ENCODE measurements at regions not wholly inside any gene's neighbourhood (a gene's known extent, or its start where the extent isn't known, plus 50 kb on each side); places are given as distances from the start of the nearest gene placed in this dataset.

DNA sequence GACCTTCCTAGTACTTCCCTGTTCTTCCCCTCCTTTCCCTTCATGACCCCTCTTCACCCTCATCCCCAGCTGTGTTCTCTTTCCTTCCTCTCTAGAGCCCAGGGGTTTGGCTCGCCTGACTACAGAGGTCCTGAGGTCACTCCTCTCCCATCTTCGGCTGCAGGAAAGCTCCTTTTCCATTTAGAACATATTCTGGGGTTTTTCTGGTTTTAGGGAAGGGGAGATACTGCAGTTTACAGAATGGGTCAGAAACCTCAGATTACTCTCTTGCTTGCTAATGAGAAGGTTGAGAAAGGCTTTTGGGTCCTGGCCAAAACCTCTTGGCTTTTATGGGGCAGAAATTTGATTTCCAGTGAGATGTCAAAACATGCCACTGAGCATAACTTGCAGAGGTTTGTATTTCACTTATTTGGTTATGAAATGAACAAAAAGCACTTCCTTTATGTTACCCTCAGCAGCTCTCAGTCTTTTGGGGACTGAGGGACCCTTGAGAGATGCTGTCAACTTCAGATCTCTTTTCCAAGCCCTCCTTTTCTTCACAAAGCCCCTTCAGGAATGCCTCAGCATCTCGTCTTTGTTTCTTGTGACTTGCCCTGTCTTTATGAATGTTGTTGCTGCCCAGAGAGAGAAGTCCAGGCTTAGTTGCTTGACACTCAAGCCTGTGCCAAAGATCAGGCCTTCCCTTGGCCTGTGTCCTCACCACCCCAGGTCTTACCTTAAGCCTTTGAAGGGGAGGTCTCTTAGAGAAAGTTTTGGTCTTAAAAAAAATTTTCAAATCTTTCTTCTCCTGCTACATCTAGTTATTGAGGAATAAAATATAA, 121.7 kb upstream of the TPM1 start:
- no peak for DNase-seq (ENCODE audit: low read depth in 2 of 3, low spot score in 2 of 3)

DNA sequence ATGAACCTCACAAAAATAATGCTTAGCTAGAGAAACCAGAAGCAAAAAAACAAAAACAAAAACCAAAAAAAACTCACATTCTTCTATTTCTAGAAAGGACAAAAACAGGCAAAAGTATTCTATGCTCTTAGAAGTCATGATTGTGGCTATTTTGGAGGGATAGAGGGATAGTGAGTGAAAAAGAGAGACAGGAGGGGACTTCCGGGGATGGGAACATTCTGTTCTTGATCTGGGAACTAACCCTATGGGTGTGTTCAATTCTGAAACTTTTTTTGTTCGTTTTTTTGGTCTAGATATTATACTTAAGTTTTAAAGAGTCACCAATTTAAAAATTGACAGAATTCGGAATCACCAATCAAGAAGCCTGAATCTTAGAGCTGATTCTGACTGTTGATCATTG, 120.0 kb upstream of the TPM1 start:
- DNase-seq (ENCODE audit: low read depth in 2 of 3, low spot score in 2 of 3) = no peak

DNA sequence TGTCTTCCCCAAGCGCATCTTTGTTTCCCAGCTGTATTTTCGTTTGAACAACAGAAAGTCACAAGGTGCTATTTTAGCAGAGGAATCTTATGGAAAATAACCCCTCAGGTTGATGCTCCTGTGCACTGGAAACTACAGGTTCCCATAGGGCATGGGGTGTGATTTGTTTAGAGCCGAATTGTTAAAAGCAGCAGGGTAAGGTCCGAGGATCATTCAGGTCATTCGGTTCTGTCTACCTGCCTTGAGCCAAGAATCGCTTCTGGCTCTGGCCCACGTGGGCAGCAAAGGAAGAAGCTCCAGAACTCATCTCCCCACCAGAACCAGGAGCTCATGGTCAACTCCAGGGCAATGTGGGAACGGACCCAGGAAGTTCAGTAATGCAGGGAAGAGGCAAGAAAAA, 116.7 kb upstream of the TPM1 start:
- DNase-seq (ENCODE audit: low read depth in 2 of 3, low spot score in 2 of 3) = no peak

DNA sequence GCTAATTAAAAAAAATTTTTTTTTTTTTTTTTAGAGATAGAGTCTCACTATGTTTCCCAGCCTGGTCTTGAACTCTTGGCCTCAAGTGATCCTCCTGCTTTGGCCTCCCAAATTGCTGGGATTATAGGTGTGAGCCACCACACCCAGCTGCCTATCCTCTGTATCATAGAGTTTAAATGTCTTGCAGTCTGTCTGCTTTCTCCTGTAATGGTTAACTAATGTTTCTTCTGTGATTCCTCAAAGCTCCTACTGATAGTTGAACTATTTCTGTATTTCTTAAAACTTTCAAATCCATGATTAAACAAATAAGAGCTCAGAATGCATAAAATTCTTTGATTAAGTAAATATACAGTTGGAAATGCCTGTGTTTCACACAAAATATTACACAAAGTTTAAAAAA, 115.4 kb upstream of the TPM1 start:
- DNase-seq (ENCODE audit: low read depth in 2 of 3, low spot score in 2 of 3) = no peak

DNA sequence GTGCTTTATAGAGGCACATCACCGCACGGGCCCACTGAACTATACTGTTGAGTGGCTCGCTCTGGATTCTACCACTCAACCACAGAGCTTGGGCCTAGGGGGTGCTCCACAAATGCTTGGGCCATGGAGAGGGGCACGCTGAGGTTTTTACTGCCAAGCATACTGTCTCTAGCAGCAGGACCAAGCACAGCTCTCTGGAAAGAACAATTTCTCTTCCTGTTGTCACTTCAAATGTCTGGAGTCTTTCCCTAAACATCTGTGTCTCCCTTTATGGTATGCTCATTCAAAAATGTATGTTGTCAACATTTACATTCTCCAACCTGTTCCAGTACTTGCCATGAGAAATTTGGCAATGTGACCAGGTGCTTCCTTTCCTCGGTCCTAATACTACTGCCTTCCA, 114.7 kb upstream of the TPM1 start:
- DNase-seq (ENCODE audit: low read depth in 2 of 3, low spot score in 2 of 3) = no peak

DNA sequence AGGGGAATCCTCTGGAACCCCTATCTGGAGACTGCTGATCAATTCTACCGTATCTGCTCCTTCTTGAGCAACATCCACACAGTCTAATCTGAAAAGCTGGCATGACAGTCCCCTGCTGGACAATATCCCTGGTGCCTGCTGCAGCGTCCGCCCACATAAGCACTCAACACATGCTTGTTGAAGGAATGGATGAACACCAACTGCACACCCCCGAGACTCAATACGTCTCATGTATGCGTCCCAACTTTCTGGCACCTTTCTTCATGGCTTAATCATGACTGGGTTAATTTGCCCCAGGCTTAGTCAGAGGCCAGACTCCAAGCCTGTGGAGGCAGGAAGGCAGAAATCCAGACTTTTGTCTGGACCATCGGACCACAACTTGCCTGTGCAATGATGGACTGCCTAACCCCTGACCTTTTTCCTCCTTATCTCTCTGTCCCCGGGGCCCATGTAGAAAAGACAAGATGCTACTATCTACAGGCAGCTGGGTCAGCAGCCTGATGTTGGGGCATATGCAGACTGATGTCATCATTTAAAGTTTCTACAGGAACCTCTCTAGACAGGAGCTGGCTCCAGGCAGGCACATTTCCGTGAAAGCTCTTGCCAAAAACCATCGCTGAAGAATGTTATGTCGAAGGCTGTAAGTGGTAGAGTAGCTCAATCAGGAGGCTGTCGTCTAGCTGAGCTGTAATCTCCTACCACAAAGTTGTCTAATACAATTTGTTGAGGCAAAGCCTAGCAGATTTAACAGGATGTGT, 114.1 kb upstream of the TPM1 start:
- no peak for DNase-seq (ENCODE audit: low read depth in 2 of 3, low spot score in 2 of 3)

DNA sequence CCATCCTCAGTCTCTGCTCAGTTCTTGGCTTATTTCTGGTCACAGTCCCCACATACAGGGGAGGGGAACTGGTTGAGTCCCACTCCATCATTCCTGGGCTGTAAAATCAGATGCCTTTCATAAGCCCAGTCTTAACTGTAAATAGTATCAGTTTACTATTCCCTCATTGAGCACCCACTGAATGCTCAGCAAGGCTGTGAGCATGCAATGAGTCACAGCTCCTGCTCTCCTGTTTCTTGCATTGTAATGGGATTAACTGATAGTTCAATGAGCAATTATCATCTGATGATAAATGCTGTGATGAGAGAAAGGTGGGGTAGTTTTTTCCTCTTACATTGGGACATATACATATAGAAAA, 113.6 kb upstream of the TPM1 start:
- no peak for DNase-seq (ENCODE audit: low read depth in 2 of 3, low spot score in 2 of 3)

DNA sequence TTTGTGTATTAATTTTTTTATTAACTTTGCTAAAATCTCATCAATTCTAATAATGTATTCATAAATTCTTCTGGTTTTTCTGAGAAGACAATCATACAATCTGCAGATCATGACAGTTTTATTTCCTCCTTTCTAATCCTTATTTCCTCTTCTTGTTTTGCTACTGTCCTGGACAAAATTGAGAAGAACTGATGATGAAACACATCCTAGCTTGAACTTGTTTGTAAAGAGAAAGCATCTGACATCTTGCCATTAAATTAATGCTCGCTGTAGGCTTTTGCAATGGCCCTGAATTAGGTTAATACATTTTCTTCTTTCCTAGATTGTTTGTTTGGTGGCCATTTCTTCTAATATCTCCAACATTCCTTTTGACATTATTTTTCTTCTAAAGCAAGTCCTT, 110.9 kb upstream of the TPM1 start:
- no peak for DNase-seq (ENCODE audit: low read depth in 2 of 3, low spot score in 2 of 3)

DNA sequence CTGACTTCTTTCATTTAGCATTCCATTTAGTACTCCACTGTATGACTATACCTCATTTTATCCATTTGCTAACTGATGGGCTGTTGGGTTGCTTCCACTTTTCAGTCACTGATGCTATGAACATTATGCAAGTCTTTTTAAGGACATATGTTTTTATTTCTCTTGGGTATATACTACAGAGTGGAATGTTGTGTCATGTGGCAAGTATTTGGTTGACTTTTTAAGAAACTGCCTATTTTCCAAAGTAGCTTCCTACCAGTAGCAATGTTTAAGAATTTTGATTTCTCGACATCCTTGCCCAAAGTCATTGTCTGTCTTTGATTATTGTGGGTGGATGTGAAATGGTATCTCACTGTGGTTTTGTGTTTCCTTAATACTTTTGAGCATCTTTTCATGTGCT, 110.1 kb upstream of the TPM1 start:
- no peak for DNase-seq (ENCODE audit: low read depth in 2 of 3, low spot score in 2 of 3)

DNA sequence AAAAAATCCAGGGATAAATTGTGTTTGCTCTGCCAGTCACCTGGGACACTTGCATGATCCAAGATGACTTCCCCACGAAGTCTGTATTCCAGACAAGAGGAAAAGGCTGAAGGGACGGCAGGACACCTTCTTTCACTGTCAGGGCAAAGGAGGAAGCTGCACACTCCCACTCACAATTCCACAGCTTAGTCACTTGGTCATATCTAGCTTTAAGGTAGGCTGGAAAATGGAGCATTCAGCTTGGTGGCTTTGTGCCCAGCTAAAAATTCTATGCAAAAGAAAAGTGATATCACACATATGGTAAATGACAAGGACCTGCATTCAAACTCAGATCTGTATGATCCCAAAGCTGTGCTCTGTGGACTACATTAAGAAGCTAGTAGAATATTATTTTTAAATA, 109.2 kb upstream of the TPM1 start:
- DNase-seq (ENCODE audit: low read depth in 2 of 3, low spot score in 2 of 3) = no peak

DNA sequence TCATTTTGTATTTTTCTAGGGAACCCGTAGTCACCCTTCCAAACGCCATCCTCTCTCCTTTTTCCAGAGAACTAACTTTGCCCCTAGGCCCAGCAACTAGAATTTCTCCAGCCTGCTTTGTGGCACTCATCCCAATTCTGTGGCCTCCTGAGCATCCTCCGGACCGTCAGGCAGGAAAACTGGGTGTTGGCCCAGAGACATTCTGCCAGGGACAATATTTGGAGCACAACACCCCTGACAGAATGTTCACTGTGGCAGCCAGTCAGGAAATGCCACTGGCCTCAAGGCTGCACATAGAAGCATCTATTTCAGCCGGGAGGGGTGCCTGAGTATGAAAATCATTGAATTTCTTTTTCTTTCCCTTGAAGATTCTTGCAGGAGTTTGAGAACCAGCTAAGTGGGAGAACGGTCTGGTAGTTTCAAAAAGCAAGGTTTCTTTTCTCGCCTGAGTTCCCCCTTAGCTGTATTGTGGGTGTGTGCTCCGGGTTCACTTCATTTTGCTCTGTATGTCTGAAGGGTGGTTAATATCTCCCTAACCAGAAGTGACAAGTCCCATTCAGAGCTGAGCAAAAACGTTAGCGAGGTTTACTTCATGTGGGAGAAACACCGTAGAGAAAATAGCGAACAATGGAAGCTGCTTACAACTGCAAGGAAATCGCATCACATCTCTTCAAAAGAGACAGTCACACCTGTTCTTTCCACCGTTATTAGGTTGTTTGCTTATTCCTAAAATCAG, 108.1 kb upstream of the TPM1 start:
- no peak for DNase-seq (ENCODE audit: low read depth in 2 of 3, low spot score in 2 of 3)

DNA sequence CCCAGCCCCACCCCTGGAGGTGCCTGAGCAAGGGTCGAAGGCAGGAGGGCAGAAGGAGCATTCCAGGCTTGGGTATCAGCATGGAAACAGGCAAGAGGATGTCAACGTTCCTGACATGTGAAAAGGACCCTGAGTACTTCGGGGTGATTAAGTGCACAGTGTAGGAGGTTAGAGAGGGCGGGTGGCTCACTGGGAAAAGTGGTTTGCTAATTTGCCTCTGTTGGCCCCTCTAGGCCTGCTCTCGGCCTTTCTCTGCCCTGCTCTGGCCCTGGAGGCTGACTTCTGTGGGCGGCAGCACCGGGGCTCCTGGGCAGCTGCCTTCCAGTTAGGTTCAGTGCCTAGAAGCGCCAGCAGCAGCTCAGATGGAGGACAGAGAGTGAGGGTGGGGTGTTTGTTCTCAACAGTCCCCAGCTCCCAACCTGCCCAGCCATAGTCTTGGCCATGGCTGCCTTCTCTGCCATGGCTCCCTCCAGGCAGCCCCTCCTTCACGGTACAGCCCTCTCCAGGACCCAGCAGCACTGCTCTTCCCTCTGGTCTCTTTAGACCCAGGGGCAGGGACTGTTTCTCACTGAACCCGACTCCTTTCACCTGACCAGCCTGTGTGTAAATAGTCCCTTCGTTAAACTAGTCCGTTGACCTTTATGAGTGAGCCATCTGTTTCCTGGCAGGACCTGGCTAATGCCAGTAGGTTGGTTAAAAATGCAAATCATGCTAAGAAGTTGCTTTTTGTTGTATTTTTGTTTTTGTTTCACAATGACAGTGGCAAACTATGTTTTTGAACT, 107.1 kb upstream of the TPM1 start:
- no peak for DNase-seq (ENCODE audit: low read depth in 2 of 3, low spot score in 2 of 3)

DNA sequence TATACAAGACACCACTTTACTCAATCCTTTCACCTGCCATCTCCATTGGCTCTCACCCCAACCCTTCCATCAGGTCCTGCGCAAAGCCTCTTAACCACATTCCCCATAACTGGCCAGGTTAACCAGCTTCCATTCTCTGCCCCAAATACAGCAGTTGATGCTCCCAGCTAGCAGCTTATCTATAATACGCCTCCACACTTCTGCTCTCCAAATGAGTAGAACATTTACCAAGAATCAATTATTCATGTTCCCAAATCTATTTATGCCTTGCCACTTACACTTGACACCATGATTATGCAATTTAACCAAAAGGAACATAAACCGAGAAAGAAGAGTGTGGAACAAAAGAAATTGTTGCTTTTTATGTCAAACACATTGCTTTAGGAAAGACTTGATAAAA, 103.7 kb upstream of the TPM1 start:
- DNase-seq (ENCODE audit: low read depth in 2 of 3, low spot score in 2 of 3) = no peak

DNA sequence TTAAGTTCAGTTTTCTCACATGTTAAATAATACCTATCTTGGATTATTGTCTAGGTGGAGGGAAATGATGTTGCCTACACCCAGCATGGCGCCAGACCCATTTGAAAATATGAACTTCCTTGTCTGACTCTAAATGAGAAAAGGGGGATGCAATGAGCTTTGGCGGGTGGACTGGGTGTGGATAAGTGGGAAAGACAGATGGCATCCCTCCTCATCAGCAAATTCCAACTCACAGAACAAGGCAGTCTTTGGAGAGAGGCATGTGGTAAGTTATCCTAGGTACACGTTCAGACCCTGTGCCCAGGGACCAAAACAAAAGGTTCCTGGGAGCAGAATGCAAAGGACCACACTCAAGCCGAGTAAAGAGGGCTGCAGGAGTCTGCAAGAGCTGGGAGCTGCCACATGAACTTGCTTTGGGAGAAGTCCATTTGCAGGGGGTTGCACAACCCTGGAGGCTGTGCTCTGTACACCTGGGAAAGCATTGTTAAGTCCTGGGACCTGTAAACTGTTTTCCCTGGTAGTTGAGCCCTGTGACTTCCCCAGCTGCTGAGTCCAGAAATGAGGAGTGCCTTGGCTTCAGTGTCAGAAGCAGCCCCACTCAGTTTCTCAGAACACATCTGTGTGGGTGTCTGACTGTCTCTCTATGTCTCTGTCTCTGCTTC, 102.3 kb upstream of the TPM1 start:
- no peak for DNase-seq (ENCODE audit: low read depth in 2 of 3, low spot score in 2 of 3)

DNA sequence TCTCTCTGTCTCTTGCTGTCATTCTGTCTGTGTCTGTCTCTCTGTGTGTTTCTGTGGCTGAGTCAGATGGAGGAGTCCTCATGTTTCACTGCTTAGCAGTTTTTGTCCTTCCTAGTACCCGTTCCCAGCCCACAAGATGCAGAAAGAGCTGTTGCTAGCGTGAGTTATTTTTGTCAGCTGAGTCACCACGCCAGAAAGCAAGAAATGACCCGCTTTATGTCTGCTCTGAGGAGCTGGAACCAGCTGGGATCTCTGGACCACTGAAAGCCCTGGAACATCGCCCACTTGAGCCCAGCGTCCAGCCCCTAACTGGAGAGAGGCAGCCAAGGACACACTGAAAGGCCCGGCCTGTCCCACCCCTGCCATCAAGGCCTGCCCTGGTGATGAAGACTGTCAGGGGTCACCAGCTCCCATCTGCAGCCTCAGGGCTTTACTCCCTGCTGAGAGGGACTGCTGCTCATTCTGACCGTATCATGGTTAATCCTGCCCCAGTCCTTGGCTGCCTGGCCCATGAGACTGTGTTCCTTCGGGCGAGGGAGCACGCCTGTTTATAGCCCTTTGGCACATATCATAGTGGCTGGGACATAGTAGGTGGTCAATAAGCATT, 101.7 kb upstream of the TPM1 start:
- DNase-seq (ENCODE audit: low read depth in 2 of 3, low spot score in 2 of 3) = no peak

DNA sequence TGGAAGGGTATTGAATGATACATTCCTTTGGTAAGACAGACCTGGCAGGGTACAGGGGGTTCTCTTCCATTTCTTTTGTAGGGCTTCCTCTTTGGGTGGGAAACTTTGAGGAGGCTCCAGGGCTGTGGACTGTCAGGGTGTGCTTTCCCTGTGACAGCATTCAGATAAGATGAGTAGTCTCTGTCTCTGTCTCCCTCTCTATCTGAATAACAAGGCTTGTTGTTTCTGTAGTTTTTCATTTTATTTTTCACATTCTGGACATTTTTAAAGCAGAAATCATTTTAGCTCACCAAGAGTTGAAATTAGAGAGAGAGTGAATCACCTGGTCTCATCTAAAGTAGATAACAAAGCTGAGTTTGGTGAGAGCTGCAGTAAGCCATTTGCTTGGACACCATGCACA, 100.8 kb upstream of the TPM1 start:
- no peak for DNase-seq (ENCODE audit: low read depth in 2 of 3, low spot score in 2 of 3)

DNA sequence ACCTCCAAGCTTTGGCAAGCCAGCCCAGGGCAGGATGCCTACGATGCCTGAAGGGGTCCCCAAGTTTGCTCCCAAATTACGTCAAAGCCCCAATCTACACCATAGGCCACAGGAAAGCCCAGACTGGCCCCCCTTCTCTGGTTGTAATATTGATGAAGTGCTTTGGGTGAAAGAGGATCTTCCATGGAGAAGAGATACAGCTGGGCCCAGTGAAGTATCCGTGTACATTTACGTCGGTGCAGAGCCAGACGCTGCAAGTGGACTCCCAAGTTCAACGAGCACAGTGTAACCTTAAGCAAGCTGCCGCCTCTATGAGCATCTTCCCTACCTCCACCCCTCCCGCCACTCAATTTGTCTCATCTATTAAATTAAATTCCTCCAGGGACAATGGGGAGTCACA, 100.1 kb upstream of the TPM1 start:
- DNase-seq (ENCODE audit: low read depth in 2 of 3, low spot score in 2 of 3) = no peak

DNA sequence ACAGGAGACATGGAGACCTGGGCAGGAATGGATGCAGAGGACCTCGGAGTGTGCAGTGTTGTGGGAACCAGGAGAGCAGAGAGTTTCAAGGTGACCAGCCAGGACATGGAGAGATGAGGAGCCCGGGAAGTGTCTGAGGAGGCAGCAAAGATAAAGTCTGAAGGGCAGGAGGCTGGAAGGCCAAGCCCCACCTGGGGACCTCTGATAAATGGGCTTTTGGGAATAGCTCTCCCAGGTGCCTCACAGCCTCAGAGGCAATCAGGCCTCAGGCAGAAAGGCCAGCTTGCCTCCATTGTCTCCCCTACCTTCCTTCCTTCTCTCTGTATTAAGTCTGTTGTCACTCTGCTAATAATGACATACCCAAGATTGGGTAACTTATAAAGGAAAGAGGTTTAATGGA, 97.5 kb upstream of the TPM1 start:
- DNase-seq (ENCODE audit: low read depth in 2 of 3, low spot score in 2 of 3) = no peak

DNA sequence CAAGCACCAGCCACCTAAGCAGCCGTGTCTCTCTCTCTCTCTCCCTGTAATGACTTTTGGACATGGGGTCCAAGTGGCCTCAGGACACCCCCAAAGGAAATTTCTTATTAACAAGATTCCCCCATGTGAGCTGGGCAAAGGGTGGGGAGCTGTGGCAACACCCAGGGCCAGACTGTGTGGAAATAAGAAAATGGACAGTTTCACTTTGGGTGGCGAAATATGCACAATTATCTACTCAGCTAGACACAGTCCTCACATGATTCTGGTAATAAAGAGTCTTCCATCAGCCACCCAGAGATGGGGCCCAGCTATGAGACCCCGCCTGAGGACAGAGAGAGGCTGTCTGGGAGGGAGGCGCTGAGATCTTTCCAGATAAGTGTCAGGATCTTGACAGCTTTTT, 96.8 kb upstream of the TPM1 start:
- DNase-seq (ENCODE audit: low read depth in 2 of 3, low spot score in 2 of 3) = no peak

DNA sequence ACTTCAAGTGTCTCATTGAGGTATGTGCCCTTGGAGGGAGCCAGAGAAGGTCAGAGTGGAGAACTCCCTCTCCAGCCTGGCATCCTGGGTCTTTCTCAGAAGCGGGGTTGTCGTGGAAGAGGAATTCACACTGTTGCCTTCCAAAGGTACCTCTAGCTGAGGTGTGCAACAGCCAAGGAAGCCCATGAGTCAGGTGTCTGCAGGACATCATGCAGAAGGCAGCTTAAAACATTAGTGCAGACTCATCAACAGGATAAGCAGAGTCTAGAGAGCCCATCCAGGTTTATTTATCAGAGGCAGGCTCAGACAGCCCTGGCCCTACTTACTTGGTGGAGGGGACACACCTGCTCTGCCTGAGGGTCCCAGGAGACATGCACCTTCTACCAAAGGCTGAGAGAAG, 95.6 kb upstream of the TPM1 start:
- no peak for DNase-seq (ENCODE audit: low read depth in 2 of 3, low spot score in 2 of 3)
